GM12875 (cell line): ENCODE measurements at regions not wholly inside any gene's neighbourhood (a gene's known extent, or its start where the extent isn't known, plus 50 kb on each side); places are given as distances from the start of the nearest gene placed in this dataset.

ENCODE experiments used
- H3K4me3 ChIP-seq: one replicate; pipeline ENCODE4 v1.5.1; 2011; ENCODE audit warnings: low read depth, low read length, control low read depth
- TF ChIP-seq, protein P1 (sequence below): IDR thresholded peaks from 2 replicates; pipeline ENCODE4 v1.5.1; 2011; ENCODE audit warnings: low read depth, mild to moderate bottlenecking, control low read depth, inconsistent platforms, low read length, moderate library complexity, borderline replicate concordance; ENCODE audit not compliant: insufficient read depth

DNA sequence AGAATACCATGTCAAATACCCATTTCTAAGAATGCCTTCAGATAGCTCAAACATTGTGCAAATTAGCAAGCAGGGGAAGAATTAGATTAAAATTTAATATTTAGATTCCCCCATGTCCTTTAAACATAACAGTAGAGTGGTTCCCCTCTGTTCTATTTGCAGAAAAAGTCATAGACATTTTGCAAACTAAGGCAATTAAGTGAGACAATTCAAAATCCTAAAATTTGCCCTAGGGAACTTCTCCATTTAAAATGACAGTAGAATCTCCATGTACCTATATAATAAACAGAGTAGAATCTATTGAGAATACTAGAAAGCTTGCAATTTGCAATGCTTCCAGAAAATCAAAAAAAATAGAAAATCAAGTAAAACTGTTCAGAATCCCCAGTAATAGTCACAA lies 340.6 kb downstream of the TBL1XR1 start:
- H3K4me3 ChIP-seq = no peak overlapping the region
- TF ChIP-seq, protein P1, sequence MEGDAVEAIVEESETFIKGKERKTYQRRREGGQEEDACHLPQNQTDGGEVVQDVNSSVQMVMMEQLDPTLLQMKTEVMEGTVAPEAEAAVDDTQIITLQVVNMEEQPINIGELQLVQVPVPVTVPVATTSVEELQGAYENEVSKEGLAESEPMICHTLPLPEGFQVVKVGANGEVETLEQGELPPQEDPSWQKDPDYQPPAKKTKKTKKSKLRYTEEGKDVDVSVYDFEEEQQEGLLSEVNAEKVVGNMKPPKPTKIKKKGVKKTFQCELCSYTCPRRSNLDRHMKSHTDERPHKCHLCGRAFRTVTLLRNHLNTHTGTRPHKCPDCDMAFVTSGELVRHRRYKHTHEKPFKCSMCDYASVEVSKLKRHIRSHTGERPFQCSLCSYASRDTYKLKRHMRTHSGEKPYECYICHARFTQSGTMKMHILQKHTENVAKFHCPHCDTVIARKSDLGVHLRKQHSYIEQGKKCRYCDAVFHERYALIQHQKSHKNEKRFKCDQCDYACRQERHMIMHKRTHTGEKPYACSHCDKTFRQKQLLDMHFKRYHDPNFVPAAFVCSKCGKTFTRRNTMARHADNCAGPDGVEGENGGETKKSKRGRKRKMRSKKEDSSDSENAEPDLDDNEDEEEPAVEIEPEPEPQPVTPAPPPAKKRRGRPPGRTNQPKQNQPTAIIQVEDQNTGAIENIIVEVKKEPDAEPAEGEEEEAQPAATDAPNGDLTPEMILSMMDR = no peak

DNA sequence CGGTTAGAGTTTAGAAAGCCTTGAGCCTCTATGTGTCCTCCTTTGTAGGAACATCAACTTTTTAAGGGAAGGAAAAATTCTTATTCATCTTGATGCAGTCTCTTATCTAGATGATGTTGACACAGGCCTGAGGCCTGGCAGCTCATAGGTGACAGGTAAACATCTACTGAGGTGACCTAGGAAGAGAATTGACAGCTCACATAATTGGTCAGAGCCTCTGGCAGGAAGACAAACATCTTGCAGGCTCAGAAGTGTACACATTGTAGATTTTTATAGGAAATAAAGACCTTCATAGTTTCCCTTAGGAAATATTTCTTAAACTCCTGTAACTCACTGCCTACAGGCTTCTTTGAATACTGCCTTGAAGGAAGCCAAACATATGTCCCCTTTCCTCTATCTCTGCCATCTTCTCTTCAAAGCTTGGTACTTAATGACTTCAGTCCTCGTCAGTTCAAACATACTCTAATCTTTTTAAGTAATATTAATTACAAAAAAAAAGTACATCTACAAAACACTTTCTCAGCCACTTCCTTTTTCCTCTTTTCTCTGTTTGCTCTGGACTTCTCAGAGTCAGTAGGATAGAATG lies 341.3 kb downstream of the TBL1XR1 start:
- TF ChIP-seq, protein P1 = no peak

DNA sequence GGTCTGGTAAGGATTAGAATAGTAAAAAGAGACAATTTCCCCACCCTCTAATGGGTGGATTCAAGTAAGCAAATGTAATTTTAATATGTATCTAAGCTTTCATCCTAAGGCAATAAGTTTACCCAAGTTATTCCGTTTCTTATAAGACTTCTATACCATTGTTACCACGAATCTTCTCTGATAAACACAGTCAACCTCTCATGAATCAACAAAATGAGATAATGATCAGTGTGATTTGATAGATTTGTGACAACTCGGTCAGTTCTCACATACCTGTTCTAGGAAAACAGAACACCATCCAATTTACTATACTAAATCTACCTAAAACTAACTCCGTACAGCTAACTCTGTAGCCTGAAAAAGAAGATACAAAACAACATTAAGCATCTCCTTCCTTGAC lies 342.1 kb downstream of the TBL1XR1 start:
- TF ChIP-seq, protein P1 = no peak

More for the DNA sequence above, 341.3 kb downstream of the TBL1XR1 start:
- H3K4me3 ChIP-seq = no peak overlapping the region

DNA sequence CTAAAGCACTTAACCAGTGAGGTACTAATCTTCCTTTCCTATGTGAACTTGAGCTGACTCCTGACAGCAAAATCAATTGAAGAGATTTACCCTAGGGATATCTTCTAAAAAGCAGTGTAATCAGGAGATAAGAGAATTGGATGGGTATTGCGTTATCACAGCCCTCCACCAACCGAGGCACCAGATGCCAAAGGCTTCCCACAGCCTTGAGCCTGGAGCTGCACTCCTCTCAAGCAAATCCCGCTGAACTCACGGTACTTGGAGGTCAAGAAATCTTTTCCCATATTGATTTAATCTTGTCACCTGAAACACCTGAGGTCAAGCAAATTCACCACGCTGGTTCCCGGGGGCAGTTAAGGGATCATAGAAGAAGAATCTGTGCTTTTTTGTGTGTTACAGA lies 346.8 kb downstream of the TBL1XR1 start:
- no peak overlapping the region for H3K4me3 ChIP-seq
- TF ChIP-seq, protein P1 = no peak

More for the DNA sequence above, 342.1 kb downstream of the TBL1XR1 start:
- H3K4me3 ChIP-seq = no peak overlapping the region

DNA sequence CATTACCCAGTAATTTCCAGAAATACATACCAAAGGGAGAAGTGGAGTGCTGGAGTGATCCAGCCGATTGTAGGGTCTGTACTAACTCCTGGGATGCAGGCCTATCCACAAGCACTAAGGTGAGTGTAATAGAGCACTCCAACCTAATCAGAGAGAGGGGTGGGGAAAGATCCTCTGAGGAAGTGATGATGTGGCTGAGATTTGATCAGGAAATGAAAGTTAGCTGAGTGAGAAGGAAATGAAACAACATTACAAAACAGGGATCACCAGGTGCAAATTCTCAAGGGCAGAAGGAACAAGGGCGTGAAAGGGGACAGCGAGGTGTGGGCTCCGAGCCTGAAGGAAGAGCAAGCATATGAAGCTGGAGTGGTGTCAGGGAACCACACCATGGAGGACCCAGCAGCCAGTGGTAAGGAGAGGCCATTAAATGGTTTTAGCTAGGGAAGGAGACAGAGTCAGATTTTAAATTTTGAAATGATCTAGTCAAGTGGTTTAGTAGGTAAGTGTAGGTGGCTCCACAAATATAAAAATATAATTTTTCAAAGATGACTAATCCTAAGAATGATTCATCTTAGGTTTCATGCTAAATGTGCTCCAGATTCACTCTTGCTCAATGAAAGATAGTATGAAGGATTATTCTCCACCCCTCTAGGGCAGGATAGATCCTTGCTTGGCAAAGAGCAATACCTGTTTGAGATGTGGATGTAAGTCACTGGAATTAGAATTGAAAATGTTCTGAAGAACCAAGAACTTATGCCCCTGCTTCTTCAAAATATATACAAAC lies 348.7 kb downstream of the TBL1XR1 start:
- TF ChIP-seq, protein P1 = no peak
- H3K4me3 ChIP-seq = no peak overlapping the region

DNA sequence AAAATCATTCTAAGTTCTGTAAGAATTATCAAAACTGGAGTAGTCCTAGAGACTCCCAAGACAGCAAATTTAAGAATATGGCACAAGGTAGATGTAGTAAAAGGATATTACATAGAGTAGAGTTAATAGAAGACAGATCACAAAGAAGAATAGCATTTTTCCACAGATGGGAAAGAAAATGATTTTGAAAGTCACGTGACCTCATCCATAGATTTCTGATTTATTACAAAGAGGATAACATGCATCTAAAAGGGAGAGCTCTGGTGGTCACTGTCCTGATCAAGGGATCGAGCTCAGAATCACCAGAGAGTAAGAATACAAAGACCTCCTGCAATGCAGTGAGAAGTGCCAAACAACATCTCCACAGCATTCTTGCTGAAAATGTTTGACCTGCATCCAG lies 354.4 kb downstream of the TBL1XR1 start:
- TF ChIP-seq, protein P1 = no peak
- H3K4me3 ChIP-seq = no peak overlapping the region

DNA sequence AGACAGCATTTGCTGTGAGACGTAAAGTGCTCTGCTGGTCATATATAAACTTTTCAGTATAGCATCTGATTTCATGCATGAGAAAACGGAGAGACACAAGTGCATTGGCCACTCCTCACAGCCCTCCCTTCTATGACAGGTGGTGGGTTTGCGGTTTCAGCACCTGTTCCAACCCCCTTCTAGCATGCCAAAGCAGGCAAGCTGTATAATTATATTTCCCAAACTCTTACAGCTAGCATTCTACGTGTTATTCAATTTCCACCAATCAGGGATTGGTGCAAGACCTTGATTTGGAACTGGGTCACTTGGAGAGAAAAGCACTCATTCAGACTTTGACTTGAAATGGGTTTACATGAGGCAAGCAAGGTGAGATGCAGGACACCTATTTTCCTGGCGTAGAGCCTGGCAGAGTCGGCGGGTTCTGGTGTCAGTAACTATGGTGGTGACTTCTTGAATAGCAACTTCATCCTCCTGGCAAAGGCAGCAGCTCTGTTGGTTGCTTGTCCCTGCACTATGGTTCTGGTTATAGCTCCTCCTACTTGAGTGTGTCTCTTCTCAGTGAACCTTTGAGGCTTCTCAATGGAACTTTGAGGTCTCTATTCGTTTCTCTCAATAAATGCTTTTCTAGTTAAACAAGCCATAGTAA lies 356.5 kb downstream of the TBL1XR1 start:
- no peak overlapping the region for H3K4me3 ChIP-seq

More for the DNA sequence above, 356.5 kb downstream of the TBL1XR1 start:
- TF ChIP-seq, protein P1 = no peak
